HEK293T (cell line): ENCODE measurements at regions not wholly inside any gene's neighbourhood (a gene's known extent, or its start where the extent isn't known, plus 50 kb on each side); places are given as distances from the start of the nearest gene placed in this dataset.
A peak's percentile ranks its signal among the peaks of the same experiment; 100 is the strongest.

ENCODE experiments used
- CTCF ChIA-PET: fragments of 350-600 bp; formaldehyde crosslinking; extraction: SDS; loops from one replicate; lab custom pipeline; 2021; ENCODE audit warnings: antibody characterized with exemption, inconsistent platforms; lab: Yijun Ruan, JAX
- POLR2A ChIA-PET: fragments of 350-600 bp; formaldehyde crosslinking; extraction: SDS; loops from one replicate; lab custom pipeline; 2020; ENCODE audit warnings: antibody characterized with exemption, inconsistent platforms; lab: Yijun Ruan, JAX
- DNase-seq: peaks from one replicate; pipeline ENCODE4 v3.0.0; 2012; ENCODE audit warnings: mixed read lengths; ENCODE audit errors: extremely low spot score
- ARNT ChIP-seq: fragments of 450-650 bp; IDR thresholded peaks from 2 replicates; pipeline ENCODE4 v1.6.1; 2017; ENCODE audit warnings: mild to moderate bottlenecking
- BHLHE40 ChIP-seq: fragments of 450-650 bp; IDR thresholded peaks from 2 replicates; pipeline ENCODE4 v1.6.1; 2016; ENCODE audit warnings: mild to moderate bottlenecking, moderate library complexity, borderline replicate concordance
- CTBP1 ChIP-seq: fragments of 450-650 bp; IDR thresholded peaks from 2 replicates; pipeline ENCODE4 v1.6.1; 2016; ENCODE audit warnings: borderline replicate concordance
- ELF4 ChIP-seq: fragments of 450-650 bp; IDR thresholded peaks from 2 replicates; pipeline ENCODE4 v1.6.1; 2017; ENCODE audit warnings: antibody characterized with exemption
- FOXA1 ChIP-seq: fragments of 450-650 bp; IDR thresholded peaks from 2 replicates; pipeline ENCODE4 v1.6.1; 2016; ENCODE audit warnings: mild to moderate bottlenecking
- FOXK2 ChIP-seq: fragments of 450-650 bp; IDR thresholded peaks from 2 replicates; pipeline ENCODE4 v1.6.1; 2016; ENCODE audit warnings: mild to moderate bottlenecking
- FOXM1 ChIP-seq: fragments of 450-650 bp; IDR thresholded peaks from 2 replicates; pipeline ENCODE4 v1.6.1; 2017; ENCODE audit warnings: mild to moderate bottlenecking, borderline replicate concordance
- HDGF ChIP-seq: fragments of 450-650 bp; IDR thresholded peaks from 2 replicates; pipeline ENCODE4 v1.6.1; 2017; ENCODE audit warnings: antibody characterized with exemption, borderline replicate concordance
- L3MBTL2 ChIP-seq: fragments of 450-650 bp; conservative IDR thresholded peaks from 2 replicates; pipeline ENCODE4 v1.6.1; 2016; ENCODE audit warnings: mild to moderate bottlenecking
- LEF1 ChIP-seq: fragments of 450-650 bp; IDR thresholded peaks from 2 replicates; pipeline ENCODE4 v1.6.1; 2017; ENCODE audit warnings: mild to moderate bottlenecking, borderline replicate concordance
- NFRKB ChIP-seq: fragments of 450-650 bp; IDR thresholded peaks from 2 replicates; pipeline ENCODE4 v1.6.1; 2016; ENCODE audit warnings: mild to moderate bottlenecking, moderate library complexity
- PKNOX1 ChIP-seq: fragments of 450-650 bp; IDR thresholded peaks from 2 replicates; pipeline ENCODE4 v1.6.1; 2016
- SP1 ChIP-seq: fragments of 450-650 bp; IDR thresholded peaks from 2 replicates; pipeline ENCODE4 v1.6.1; 2017
- SUZ12 ChIP-seq: fragments of 450-650 bp; IDR thresholded peaks from 2 replicates; pipeline ENCODE4 v1.6.1; 2016; ENCODE audit warnings: mild to moderate bottlenecking
- TARDBP ChIP-seq: fragments of 450-650 bp; IDR thresholded peaks from 2 replicates; pipeline ENCODE4 v1.6.1; 2016
- ZNF384 ChIP-seq: fragments of 450-650 bp; IDR thresholded peaks from 2 replicates; pipeline ENCODE4 v1.6.1; 2016

- ChIA-PET POLR2A (interaction anchor here (1.5 kb wide), 1 partner anchor 104 kb away, joined by 6 read pairs; the partner anchor contains the start of gene IMPACT), CTCF (interaction anchor here (0.5 to 1.0 kb wide), 4 partner anchors 13 to 1511 kb away, joined by 3 to 4 read pairs (median 4); no protein-coding TSS in a partner anchor)
- no peak for DNase-seq
- TF ChIP-seq ELF4 (no peak), LEF1 (no peak), PKNOX1 (peak; percentile 90)
Observed at GRCh38 chr18:24530630-24531111, 70.2 kb downstream of the HRH4 start.

DNA sequence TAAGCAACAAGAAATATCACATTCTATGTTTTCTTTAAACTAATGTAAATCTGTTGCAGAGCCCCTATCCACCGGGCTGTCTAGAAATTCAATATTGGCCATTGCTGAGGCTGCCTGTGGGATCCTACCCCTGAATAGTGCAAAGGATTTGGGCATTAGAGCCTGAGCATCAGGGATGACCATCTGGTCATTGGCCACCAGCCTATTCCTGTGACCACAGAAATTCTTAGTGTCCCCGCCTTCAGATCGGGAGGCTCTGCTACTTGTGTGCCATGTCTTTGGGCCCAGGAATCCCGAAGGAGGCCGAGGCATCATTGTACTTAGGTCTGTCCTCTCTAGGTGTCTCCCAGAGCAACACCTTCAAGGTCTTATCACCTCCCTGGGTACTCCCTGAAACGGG lies 73.8 kb downstream of the HRH4 start:
- ChIA-PET CTCF (interaction anchor here (0.8 kb wide), 1 partner anchor 45 kb away, joined by 4 read pairs; no protein-coding TSS in a partner anchor), POLR2A (no interaction called here)
- TF ChIP-seq CTBP1, result no peak
- no peak for TF ChIP-seq NFRKB
- TF ChIP-seq SUZ12, result no peak
- TF ChIP-seq FOXA1, result no peak
- TF ChIP-seq FOXM1, result no peak
- no peak for TF ChIP-seq ZNF384
- DNase-seq, result no peak

- TF ChIP-seq FOXK2 (no peak), LEF1 (no peak), ZNF384 (no peak), HDGF (no peak), ARNT (no peak), TARDBP (no peak)
- CTCF ChIA-PET, result interaction anchor here (0.6 to 0.8 kb wide), 2 partner anchors 15 to 46 kb away, joined by 4 read pairs; no protein-coding TSS in a partner anchor
- DNase-seq, result no peak
- POLR2A ChIA-PET, result no interaction called here
Observed at GRCh38 chr18:24534737-24535136, 74.3 kb downstream of the HRH4 start.

GRCh38 chr18:24535527-24536295 lies 75.3 kb downstream of the HRH4 start:
- DNase-seq, result no peak
- CTCF ChIA-PET, result interaction anchor here (0.5 to 0.9 kb wide), 2 partner anchors 47 to 781 kb away, joined by 3 read pairs; no protein-coding TSS in a partner anchor
- TF ChIP-seq ARNT, result no peak
- no peak for TF ChIP-seq FOXK2
- no peak for TF ChIP-seq TARDBP
- no peak for TF ChIP-seq LEF1
- no peak for TF ChIP-seq FOXA1
- no peak for TF ChIP-seq NFRKB
- TF ChIP-seq BHLHE40, result no peak
- TF ChIP-seq PKNOX1, result no peak
- no peak for TF ChIP-seq FOXM1
- no peak for TF ChIP-seq SP1
- no peak for TF ChIP-seq SUZ12
- no peak for TF ChIP-seq L3MBTL2
- no peak for TF ChIP-seq ELF4
- POLR2A ChIA-PET, result no interaction called here

- ChIA-PET POLR2A (no interaction called here), CTCF (interaction anchor here (0.5 to 0.9 kb wide), 2 partner anchors 47 to 781 kb away, joined by 3 read pairs; no protein-coding TSS in a partner anchor)
- no peak for DNase-seq
- TF ChIP-seq SP1 (no peak), BHLHE40 (no peak), ELF4 (no peak), FOXM1 (no peak), FOXA1 (no peak), ARNT (no peak), NFRKB (no peak), HDGF (no peak), PKNOX1 (no peak), ZNF384 (no peak), L3MBTL2 (no peak), TARDBP (no peak), LEF1 (no peak), CTBP1 (no peak), FOXK2 (no peak), SUZ12 (no peak)
Observed at GRCh38 chr18:24536326-24536725, 75.9 kb downstream of the HRH4 start.

- no peak for DNase-seq
- CTCF ChIA-PET, result no interaction called here
- POLR2A ChIA-PET, result no interaction called here
- TF ChIP-seq ARNT, result 0 out of 2 replicates have a peak, but pooled peaks have one; percentile 55
- TF ChIP-seq PKNOX1, result peak; percentile 75
- no peak for TF ChIP-seq TARDBP
- no peak for TF ChIP-seq ELF4
Observed at GRCh38 chr18:24536834-24537233, 76.4 kb downstream of the HRH4 start.
